Posterior vena cava (tissue), 2 donors: ENCODE measurements at regions not wholly inside any gene's neighbourhood (a gene's known extent, or its start where the extent isn't known, plus 50 kb on each side); places are given as distances from the start of the nearest gene placed in this dataset.

Source experiments
- DNase-seq: peaks from one replicate; pipeline ENCODE4 v3.0.0-alpha.2; 2020; ENCODE audit warnings: low spot score
- intact Hi-C, 2 donors: fragments of 100-400 bp; cut with DNase I; formaldehyde crosslinking; loops; one replicate each; pipeline versions ENCODE4 v1.14.1 to v1.14.2; 2022 to 2023
- donor health status: DM: yes; HTN: yes; CAD: no.
- donor health status: DM: yes; HTN: yes; CAD: no.

GRCh38 chr3:157667493-157667892 lies 164.3 kb upstream of the VEPH1 start:
- DNase-seq: no peak
- intact Hi-C loops: no loop called here

GRCh38 chr3:157662171-157662570 lies 159.0 kb upstream of the VEPH1 start:
- no peak for DNase-seq
- intact Hi-C loops: no loop called here

GRCh38 chr3:157660847-157661246 lies 157.6 kb upstream of the VEPH1 start:
- intact Hi-C loops: no loop called here
- no peak for DNase-seq

- intact Hi-C loops: no loop called here
Observed at GRCh38 chr3:157652366-157652765, 149.2 kb upstream of the VEPH1 start.

GRCh38 chr3:157650699-157651098 lies 147.5 kb upstream of the VEPH1 start:
- no peak for DNase-seq
- intact Hi-C loops: no loop called here

More at GRCh38 chr3:157652366-157652765, 149.2 kb upstream of the VEPH1 start:
- DNase-seq: no peak

GRCh38 chr3:157650172-157650571 lies 147.0 kb upstream of the VEPH1 start:
- intact Hi-C loops: no loop called here
- no peak for DNase-seq

GRCh38 chr3:157649511-157649910 lies 146.3 kb upstream of the VEPH1 start:
- intact Hi-C loops: no loop called here
- no peak for DNase-seq

GRCh38 chr3:157647820-157648219 lies 144.6 kb upstream of the VEPH1 start:
- DNase-seq: no peak
- intact Hi-C loops: no loop called here

GRCh38 chr3:157639756-157640426 lies 136.7 kb upstream of the VEPH1 start:
- no peak for DNase-seq
- intact Hi-C loops: no loop called here

GRCh38 chr3:157637866-157638265 lies 134.7 kb upstream of the VEPH1 start:
- no peak for DNase-seq
- intact Hi-C loops: no loop called here

- intact Hi-C loops: no loop called here
- DNase-seq: no peak
Observed at GRCh38 chr3:157633241-157633640, 130.0 kb upstream of the VEPH1 start.

- intact Hi-C loops: no loop called here
- no peak for DNase-seq
Observed at GRCh38 chr3:157632075-157632474, 128.9 kb upstream of the VEPH1 start.

- no peak for DNase-seq
- intact Hi-C loops: no loop called here
Observed at GRCh38 chr3:157631478-157631877, 128.3 kb upstream of the VEPH1 start.

- intact Hi-C loops: no loop called here
Observed at GRCh38 chr3:157626817-157627216, 123.6 kb upstream of the VEPH1 start.

GRCh38 chr3:157624801-157625200 lies 121.6 kb upstream of the VEPH1 start:
- no peak for DNase-seq
- intact Hi-C loops: no loop called here

More at GRCh38 chr3:157626817-157627216, 123.6 kb upstream of the VEPH1 start:
- DNase-seq: no peak

GRCh38 chr3:157618886-157619285 lies 115.7 kb upstream of the VEPH1 start:
- intact Hi-C loops: loop anchor here (10.0 kb wide), 1 partner anchor 816 kb away; no protein-coding TSS in a partner anchor
- DNase-seq: no peak

GRCh38 chr3:157618075-157618760 lies 115.0 kb upstream of the VEPH1 start:
- intact Hi-C loops: loop anchor here (10.0 kb wide), 1 partner anchor 817 kb away; no protein-coding TSS in a partner anchor
- DNase-seq: no peak

- no peak for DNase-seq
- intact Hi-C loops: loop anchor here (10.0 kb wide), 1 partner anchor 820 kb away; no protein-coding TSS in a partner anchor
Observed at GRCh38 chr3:157614896-157615295, 111.7 kb upstream of the VEPH1 start.

GRCh38 chr3:157611536-157612076 lies 108.4 kb upstream of the VEPH1 start:
- no peak for DNase-seq
- intact Hi-C loops: loop anchor here (10.0 kb wide), 1 partner anchor 823 kb away; no protein-coding TSS in a partner anchor

- no peak for DNase-seq
- intact Hi-C loops: loop anchor here (10.0 kb wide), 1 partner anchor 824 kb away; no protein-coding TSS in a partner anchor
Observed at GRCh38 chr3:157610876-157611535, 107.8 kb upstream of the VEPH1 start.
